ENCODE measurements at regions not wholly inside any gene's neighbourhood (a gene's known extent, or its start where the extent isn't known, plus 50 kb on each side); places are given as distances from the start of the nearest gene placed in this dataset.

- TF ChIP-seq CTCF (IDR thresholded peaks at IDR 0.05; ENCODE audit: control extremely low read depth in 1 of 3, insufficient read depth in 1 of 3, low read depth in 1 of 3, low read length in 3 of 3): no peak
- no peak; the same call in none of the 2 replicates for TF ChIP-seq TAF1 (IDR thresholded peaks at IDR 0.05; ENCODE audit: low read depth, low read length)
- no peak for TF ChIP-seq TEAD4 (IDR thresholded peaks at IDR 0.05; ENCODE audit: low read depth, low read length)
- TF ChIP-seq HDAC6 (IDR thresholded peaks at IDR 0.05; ENCODE audit: low read depth, low read length): no peak
- TF ChIP-seq SP4 (IDR thresholded peaks at IDR 0.05; ENCODE audit: low read length): no peak
- TF ChIP-seq SIN3A (conservative IDR thresholded peaks at IDR 0.05 in 1 of 2, IDR thresholded peaks at IDR 0.05 in 1 of 2; ENCODE audit: low read depth in 1 of 2, low read length in 2 of 2): peak; percentile 43 to 78; a peak in 2 of 4 replicates
- TF ChIP-seq SRF (IDR thresholded peaks at IDR 0.05; ENCODE audit: low read depth, low read length): no peak
- TF ChIP-seq GTF2F1 (IDR thresholded peaks at IDR 0.05; ENCODE audit: borderline replicate concordance, low read depth, low read length): no peak
- peak; percentile 66 for TF ChIP-seq USF2 (IDR thresholded peaks at IDR 0.05; ENCODE audit: low read length)
- TF ChIP-seq RBBP5 (IDR thresholded peaks at IDR 0.05; ENCODE audit: borderline replicate concordance, low read depth, low read length): peak; percentile 100
- no peak; the same call in 1 of the 2 replicates for TF ChIP-seq E2F6 (IDR thresholded peaks at IDR 0.05)
- no peak for TF ChIP-seq NANOG (IDR thresholded peaks at IDR 0.05; ENCODE audit: insufficient read depth, low read depth, low read length, poor library complexity, severe bottlenecking)
- TF ChIP-seq CBX5 (IDR thresholded peaks at IDR 0.05; ENCODE audit: low read depth, low read length): no peak
- TF ChIP-seq BACH1 (IDR thresholded peaks at IDR 0.05; ENCODE audit: low read length): peak; percentile 76; the same call in 1 of the 2 replicates
- no peak for TF ChIP-seq BRCA1 (IDR thresholded peaks at IDR 0.05; ENCODE audit: low read depth, low read length)
- TF ChIP-seq EZH2 (IDR thresholded peaks at IDR 0.05; ENCODE audit: low read depth, low read length, severe bottlenecking): no peak
- TF ChIP-seq GABPA (IDR thresholded peaks at IDR 0.05; ENCODE audit: borderline replicate concordance, insufficient read depth, low read length): no peak
- no peak for TF ChIP-seq CBX8 (IDR thresholded peaks at IDR 0.05; ENCODE audit: borderline replicate concordance, low read depth, low read length)
Measured at GRCh38 chr7:148940702-148941597, 56.9 kb upstream of the EZH2 start (continued).

All from H1 (cell line).